GM18951 (cell line): ENCODE measurements at regions not wholly inside any gene's neighbourhood (a gene's known extent, or its start where the extent isn't known, plus 50 kb on each side); places are given as distances from the start of the nearest gene placed in this dataset.

Experiments used
- POLR2A ChIP-seq: IDR thresholded peaks from 4 replicates; pipeline ENCODE4 v1.6.1; 2011; ENCODE audit warnings: mild to moderate bottlenecking; ENCODE audit not compliant: insufficient read length, insufficient read depth; ENCODE audit errors: extremely low read depth
- in situ Hi-C: fragments of 300-500 bp; cut with MboI; formaldehyde crosslinking; loops from one replicate; pipeline ENCODE4 v1.12.0; 2022; ENCODE audit warnings: low sequenced_read_pairs, mixed read lengths, inconsistent platforms; ENCODE audit not compliant: unreplicated experiment

DNA sequence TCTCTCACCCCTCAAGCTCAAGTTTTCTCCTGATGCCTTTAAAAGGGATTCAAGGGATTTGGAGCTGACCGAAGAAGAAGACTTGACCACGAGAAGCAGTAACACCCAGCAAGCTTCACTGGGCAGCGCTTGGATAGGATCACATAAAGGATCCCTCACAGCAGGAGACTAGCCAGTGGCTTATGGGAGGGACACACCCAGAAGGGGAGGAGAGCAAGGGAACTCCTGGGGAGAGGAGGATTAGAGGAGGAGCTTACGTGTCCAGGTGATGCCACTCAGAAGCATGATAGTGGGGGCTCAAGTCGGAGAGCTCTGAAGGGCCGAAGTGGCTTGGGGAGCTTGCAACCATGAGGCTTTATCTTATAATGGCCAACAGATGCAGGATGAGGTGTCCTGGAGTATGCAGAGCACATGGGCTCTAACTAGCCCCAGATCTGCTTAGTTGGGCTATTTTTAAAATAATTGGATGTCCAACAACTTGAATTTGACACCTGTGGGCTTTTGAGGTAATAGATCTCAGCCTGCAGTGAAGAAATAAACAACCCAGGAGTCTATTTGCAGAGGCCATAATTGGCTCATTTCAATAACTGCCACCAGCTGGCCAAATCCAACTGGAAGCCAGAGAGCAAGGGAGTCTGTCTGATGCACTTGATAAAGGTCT, 137.9 kb upstream of the EXOC2 start:
- in situ Hi-C loops: no loop called here
- TF ChIP-seq POLR2A: no peak

DNA sequence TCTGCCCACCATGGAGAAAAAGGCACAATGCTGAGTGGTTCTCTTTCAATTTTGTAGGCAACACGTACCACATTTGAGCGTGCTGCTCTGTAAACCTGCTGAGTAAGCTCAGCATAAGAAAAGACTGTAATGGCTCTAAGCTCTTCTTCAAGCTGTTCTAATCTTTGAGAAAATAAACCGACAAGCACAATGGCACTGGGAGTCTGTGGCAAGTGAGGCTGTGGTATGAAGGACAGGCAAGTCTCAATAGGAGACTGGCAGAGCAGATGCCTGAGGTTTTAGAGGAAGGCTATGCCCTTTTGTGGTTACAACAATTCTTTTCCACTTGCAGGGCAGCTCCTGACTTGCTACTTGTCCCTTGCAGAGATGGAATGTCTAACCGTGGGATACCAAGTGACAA, 136.7 kb upstream of the EXOC2 start:
- no peak for TF ChIP-seq POLR2A
- in situ Hi-C loops: no loop called here

- in situ Hi-C loops: no loop called here
- TF ChIP-seq POLR2A: no peak
Measured at GRCh38 chr6:827431-827830, 134.5 kb upstream of the EXOC2 start.

- in situ Hi-C loops: no loop called here
- TF ChIP-seq POLR2A: no peak
Measured at GRCh38 chr6:819122-819521, 126.2 kb upstream of the EXOC2 start.

GRCh38 chr6:818196-818595, 125.3 kb upstream of the EXOC2 start:
- no peak for TF ChIP-seq POLR2A
- in situ Hi-C loops: no loop called here

DNA sequence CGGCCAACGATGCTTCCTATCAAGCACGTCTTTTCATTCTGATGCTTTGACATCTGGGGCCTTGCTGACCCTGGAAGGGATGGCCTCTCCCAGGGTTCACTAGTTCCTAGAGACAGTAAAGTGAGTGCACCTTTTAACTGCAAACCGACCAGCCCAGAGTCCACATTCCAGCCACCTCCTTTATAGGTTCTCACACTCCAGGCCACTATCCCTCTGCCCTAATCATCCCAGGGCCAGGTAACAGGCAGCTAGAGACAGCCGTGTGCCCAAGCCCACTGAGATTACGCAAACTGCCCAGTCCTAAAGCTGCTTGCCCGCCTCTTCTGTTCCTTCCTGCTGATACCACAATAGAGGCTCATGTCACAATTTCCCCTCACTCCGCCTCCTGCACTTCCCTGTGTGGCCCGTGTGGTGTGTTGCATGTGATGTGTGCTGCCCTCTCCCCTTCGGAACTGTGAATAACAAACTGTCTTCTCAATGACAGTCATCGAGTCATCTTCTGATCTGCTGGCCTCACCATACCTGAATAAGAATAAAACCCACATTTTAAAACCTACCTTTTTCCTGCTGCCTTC, 123.7 kb upstream of the EXOC2 start:
- no peak for TF ChIP-seq POLR2A
- in situ Hi-C loops: no loop called here

GRCh38 chr6:815348-815738, 122.4 kb upstream of the EXOC2 start:
- in situ Hi-C loops: no loop called here
- TF ChIP-seq POLR2A: no peak

DNA sequence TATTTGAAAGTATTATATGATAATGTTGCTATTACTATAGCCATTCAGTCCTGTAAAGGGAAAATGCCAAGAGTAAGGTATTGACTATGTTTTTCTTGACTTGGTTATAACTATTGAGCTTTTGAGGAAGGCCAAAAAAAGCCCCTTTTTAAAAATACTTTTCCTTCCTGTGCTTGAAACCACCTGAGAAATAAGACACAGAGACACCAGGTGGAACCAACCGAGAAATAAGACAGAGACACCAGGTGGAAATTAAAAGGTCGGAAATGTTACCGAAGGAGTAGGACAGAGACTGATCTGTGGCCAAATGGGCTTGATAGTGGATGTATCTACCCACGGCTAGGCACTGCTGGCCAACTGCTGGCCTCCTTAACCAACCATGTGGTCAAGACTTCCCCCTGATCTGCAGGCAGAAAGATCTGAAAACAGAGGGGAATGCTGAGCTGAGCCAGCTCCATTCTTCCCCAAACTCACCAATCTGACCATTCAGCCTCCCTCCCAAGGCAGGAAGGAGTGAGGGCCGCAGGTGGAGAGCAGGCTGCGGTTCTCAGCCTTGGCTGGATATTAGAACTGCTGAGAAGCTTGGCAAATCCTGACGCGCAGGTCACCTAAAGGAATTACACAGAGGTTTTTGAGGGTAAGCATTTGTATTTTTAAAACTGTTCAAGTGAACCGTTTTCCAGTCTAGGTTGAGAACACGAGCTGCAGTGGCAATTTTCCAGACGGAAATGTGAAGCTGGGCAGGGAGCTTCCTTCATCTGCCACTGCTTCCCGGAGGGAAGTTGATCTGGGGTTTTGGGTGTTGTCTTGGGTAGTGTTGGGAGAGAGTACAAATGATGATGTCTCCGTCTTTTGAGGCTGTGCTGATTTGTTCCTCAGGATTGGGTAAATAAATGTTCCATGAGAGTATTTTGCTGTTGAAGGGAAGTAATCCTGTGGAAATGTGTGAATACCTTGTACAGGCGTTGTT, 121.7 kb upstream of the EXOC2 start:
- TF ChIP-seq POLR2A: no peak
- in situ Hi-C loops: no loop called here

GRCh38 chr6:811831-812230, 118.9 kb upstream of the EXOC2 start:
- TF ChIP-seq POLR2A: no peak
- in situ Hi-C loops: no loop called here

GRCh38 chr6:811191-811590, 118.3 kb upstream of the EXOC2 start:
- TF ChIP-seq POLR2A: no peak
- in situ Hi-C loops: no loop called here

- in situ Hi-C loops: no loop called here
Measured at GRCh38 chr6:804771-805170, 111.8 kb upstream of the EXOC2 start.

DNA sequence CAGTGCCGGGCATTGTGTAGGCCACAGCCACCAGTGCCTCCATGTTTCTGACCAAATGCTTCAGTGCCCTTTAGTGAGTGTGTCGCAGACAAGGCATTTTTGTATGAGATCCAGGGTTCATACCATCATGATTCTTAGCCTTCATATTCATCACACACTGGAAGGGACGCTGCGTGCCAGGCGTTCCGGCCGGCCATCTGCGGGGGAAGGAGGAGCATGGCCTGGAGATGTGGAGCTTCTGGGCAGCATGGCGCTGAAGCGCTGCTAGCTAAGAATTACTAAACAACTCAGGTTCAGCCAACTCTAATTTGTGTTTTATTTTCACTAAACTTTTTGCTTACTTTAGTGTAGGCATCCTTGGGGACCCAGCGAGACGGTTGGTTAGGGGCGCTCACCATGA, 111.4 kb upstream of the EXOC2 start:
- no peak for TF ChIP-seq POLR2A
- in situ Hi-C loops: no loop called here

More at GRCh38 chr6:804771-805170, 111.8 kb upstream of the EXOC2 start:
- TF ChIP-seq POLR2A: no peak

GRCh38 chr6:803191-803977, 110.4 kb upstream of the EXOC2 start:
- TF ChIP-seq POLR2A: no peak
- in situ Hi-C loops: no loop called here
